SK-N-MC (cell line): ENCODE measurements at regions not wholly inside any gene's neighbourhood (a gene's known extent, or its start where the extent isn't known, plus 50 kb on each side); places are given as distances from the start of the nearest gene placed in this dataset.

ENCODE experiments used
- EZH2 ChIP-seq: fragments of 200-600 bp; sonication (generic); IDR thresholded peaks from one replicate; pipeline ENCODE4 v1.6.1; 2017; ENCODE audit warnings: antibody characterized with exemption
- FOXP2 ChIP-seq: optimal IDR thresholded peaks from 2 replicates; pipeline ENCODE3; 2011; ENCODE audit warnings: mild to moderate bottlenecking, moderate library complexity; ENCODE audit not compliant: insufficient read depth; ENCODE audit errors: extremely low read length, control extremely low read depth
- POLR2AphosphoS5 ChIP-seq: IDR thresholded peaks from 2 replicates; pipeline ENCODE4 v1.6.1; 2012; ENCODE audit warnings: mild to moderate bottlenecking, low read depth, low read length, borderline replicate concordance

DNA sequence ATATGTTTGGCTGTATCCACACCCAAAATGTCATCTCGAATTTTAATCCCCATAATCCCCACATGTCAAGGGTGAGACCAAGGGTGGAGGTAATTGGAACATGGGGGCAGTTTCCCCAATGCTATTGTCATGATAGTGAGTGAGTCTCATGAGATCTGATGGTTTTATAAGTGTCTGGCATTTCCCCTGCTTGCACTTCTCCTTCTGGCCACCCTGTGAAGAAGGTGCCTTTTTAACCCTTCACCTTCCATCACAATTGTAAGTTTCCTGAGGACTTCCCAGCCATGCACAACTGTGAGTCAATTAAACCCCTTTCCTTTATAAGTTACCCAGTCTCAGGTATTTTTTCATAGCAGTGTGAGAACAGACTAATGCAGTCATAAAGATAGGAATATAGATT, 216.7 kb upstream of the SSTR1 start:
- TF ChIP-seq POLR2AphosphoS5, result no peak
- no peak for TF ChIP-seq EZH2
- TF ChIP-seq FOXP2, result no peak
